KMS-11 (cell line): ENCODE measurements at regions not wholly inside any gene's neighbourhood (a gene's known extent, or its start where the extent isn't known, plus 50 kb on each side); places are given as distances from the start of the nearest gene placed in this dataset.
A peak's percentile ranks its signal among the peaks of the same experiment; 100 is the strongest.

Experiments used
- H2AFZ ChIP-seq: fragments of 200-600 bp; sonication (generic); 2 replicates; pipeline ENCODE4 v1.6.1; 2016; ENCODE audit warnings: antibody characterized with exemption, mixed run types, low read depth
- H3K27ac ChIP-seq: fragments of 200-600 bp; sonication (generic); 2 replicates; pipeline ENCODE4 v1.6.1; 2016; ENCODE audit warnings: mild to moderate bottlenecking, mixed run types
- H3K27me3 ChIP-seq: fragments of 200-600 bp; sonication (generic); 2 replicates; pipeline ENCODE4 v1.6.1; 2017; ENCODE audit warnings: mild to moderate bottlenecking, low read depth, mixed run types, moderate library complexity; ENCODE audit not compliant: insufficient read depth
- H3K36me3 ChIP-seq: fragments of 200-600 bp; sonication (generic); 2 replicates; pipeline ENCODE4 v1.6.1; 2017; ENCODE audit warnings: mild to moderate bottlenecking, mixed run types; ENCODE audit not compliant: insufficient read depth
- H3K4me1 ChIP-seq: fragments of 200-600 bp; sonication (generic); 2 replicates; pipeline ENCODE4 v1.6.1; 2016; ENCODE audit warnings: mild to moderate bottlenecking, low read depth, mixed run types; ENCODE audit not compliant: poor library complexity, severe bottlenecking
- H3K4me2 ChIP-seq: fragments of 200-600 bp; sonication (generic); 2 replicates; pipeline ENCODE4 v1.7.0; 2016; ENCODE audit warnings: mild to moderate bottlenecking, mixed run types
- H3K4me3 ChIP-seq: fragments of 200-600 bp; sonication (generic); IDR thresholded peaks from 2 replicates; pipeline ENCODE4 v1.6.1; 2017; ENCODE audit warnings: low read depth, low read length, mixed read lengths; ENCODE audit not compliant: insufficient read depth
- H3K79me2 ChIP-seq: fragments of 200-600 bp; sonication (generic); 2 replicates; pipeline ENCODE4 v1.6.1; 2016; ENCODE audit warnings: low read depth, mixed run types; ENCODE audit not compliant: insufficient read depth
- H3K9ac ChIP-seq: fragments of 200-600 bp; sonication (generic); 2 replicates; pipeline ENCODE4 v1.6.1; 2016; ENCODE audit warnings: mild to moderate bottlenecking, mixed run types
- H4K20me1 ChIP-seq: fragments of 200-600 bp; sonication (generic); 2 replicates; pipeline ENCODE4 v1.6.1; 2016; ENCODE audit warnings: mild to moderate bottlenecking, mixed run types; ENCODE audit not compliant: insufficient read depth
- CTCF ChIP-seq: fragments of 200-600 bp; sonication (generic); conservative IDR thresholded peaks from 2 replicates; pipeline ENCODE4 v1.6.1; 2017; ENCODE audit warnings: low read depth, mild to moderate bottlenecking, antibody characterized with exemption, low read length, moderate library complexity, mixed read lengths

GRCh38 chr1:212218065-212218464 is 67.1 kb upstream of the PPP2R5A start:
- no peaks in the 10 kb centered on the region for H3K36me3 ChIP-seq
- H3K4me3 ChIP-seq, result no peak overlapping the region
- H3K4me1 ChIP-seq, result peaks cover 30% of the 10 kb centered on the region
- H3K27me3 ChIP-seq, result no peaks in the 10 kb centered on the region
- H3K9ac ChIP-seq, result no peak overlapping the region
- no peaks in the 10 kb centered on the region for H3K79me2 ChIP-seq
- no peak overlapping the region for H2AFZ ChIP-seq
- peak overlapping the region; percentile 62; the same call in 1 of the 2 replicates for H3K4me2 ChIP-seq
- no peak for TF ChIP-seq CTCF
- H4K20me1 ChIP-seq, result no peaks in the 10 kb centered on the region
- H3K27ac ChIP-seq, result no peak overlapping the region

GRCh38 chr1:212218911-212219310 is 66.3 kb upstream of the PPP2R5A start:
- H3K27ac ChIP-seq, result peak overlapping the region; percentile 5; the same call in 1 of the 2 replicates
- no peaks in the 10 kb centered on the region for H4K20me1 ChIP-seq
- peak overlapping the region; percentile 62 for H3K4me2 ChIP-seq
- H3K4me3 ChIP-seq, result no peak overlapping the region
- H2AFZ ChIP-seq, result 0 out of 2 replicates have a peak overlapping the region, but pooled peaks have one; percentile 4
- H3K36me3 ChIP-seq, result no peaks in the 10 kb centered on the region
- no peaks in the 10 kb centered on the region for H3K79me2 ChIP-seq
- H3K9ac ChIP-seq, result no peak overlapping the region; the same call in 1 of the 2 replicates
- TF ChIP-seq CTCF, result no peak
- no peaks in the 10 kb centered on the region for H3K27me3 ChIP-seq
- H3K4me1 ChIP-seq, result peaks cover 30% of the 10 kb centered on the region

GRCh38 chr1:212219679-212220463 is 65.3 kb upstream of the PPP2R5A start:
- H3K27me3 ChIP-seq, result no peaks in the 10 kb centered on the region
- peak overlapping the region; percentile 5; the same call in 1 of the 2 replicates for H3K27ac ChIP-seq
- no peak overlapping the region; the same call in 1 of the 2 replicates for H3K9ac ChIP-seq
- H3K4me3 ChIP-seq, result peak overlapping the region; percentile 7
- no peak for TF ChIP-seq CTCF
- peaks cover 30% of the 10 kb centered on the region for H3K4me1 ChIP-seq
- no peaks in the 10 kb centered on the region for H3K79me2 ChIP-seq
- H3K36me3 ChIP-seq, result no peaks in the 10 kb centered on the region
- peak overlapping the region; percentile 62 for H3K4me2 ChIP-seq
- H4K20me1 ChIP-seq, result no peaks in the 10 kb centered on the region
- no peak overlapping the region for H2AFZ ChIP-seq

GRCh38 chr1:212221801-212222200 is 63.4 kb upstream of the PPP2R5A start:
- H3K4me3 ChIP-seq, result no peak overlapping the region
- H3K36me3 ChIP-seq, result no peaks in the 10 kb centered on the region
- H3K27me3 ChIP-seq, result no peaks in the 10 kb centered on the region
- H3K9ac ChIP-seq, result no peak overlapping the region
- no peaks in the 10 kb centered on the region for H4K20me1 ChIP-seq
- H3K4me1 ChIP-seq, result peaks cover 30% of the 10 kb centered on the region
- no peaks in the 10 kb centered on the region for H3K79me2 ChIP-seq
- H2AFZ ChIP-seq, result no peak overlapping the region
- no peak overlapping the region for H3K4me2 ChIP-seq
- no peak for TF ChIP-seq CTCF
- no peak overlapping the region for H3K27ac ChIP-seq
